Fibroblast of pulmonary artery (primary cell): ENCODE measurements at regions not wholly inside any gene's neighbourhood (a gene's known extent, or its start where the extent isn't known, plus 50 kb on each side); places are given as distances from the start of the nearest gene placed in this dataset.

Source experiments
- DNase-seq: peaks from one replicate; pipeline ENCODE4 v3.0.0-alpha.2; 2010; ENCODE audit warnings: low read depth
- H3K4me3 ChIP-seq: replicated peaks from 2 replicates; pipeline ENCODE4 v1.5.1; 2011; ENCODE audit warnings: low read depth, mild to moderate bottlenecking, control low read depth, low read length, moderate library complexity
- TF ChIP-seq, protein P1 (sequence below): IDR thresholded peaks from 2 replicates; pipeline ENCODE4 v1.5.1; 2011; ENCODE audit warnings: mild to moderate bottlenecking, control low read depth, low read length, inconsistent platforms; ENCODE audit errors: missing control alignments

- no peak for DNase-seq
- TF ChIP-seq, protein P1, sequence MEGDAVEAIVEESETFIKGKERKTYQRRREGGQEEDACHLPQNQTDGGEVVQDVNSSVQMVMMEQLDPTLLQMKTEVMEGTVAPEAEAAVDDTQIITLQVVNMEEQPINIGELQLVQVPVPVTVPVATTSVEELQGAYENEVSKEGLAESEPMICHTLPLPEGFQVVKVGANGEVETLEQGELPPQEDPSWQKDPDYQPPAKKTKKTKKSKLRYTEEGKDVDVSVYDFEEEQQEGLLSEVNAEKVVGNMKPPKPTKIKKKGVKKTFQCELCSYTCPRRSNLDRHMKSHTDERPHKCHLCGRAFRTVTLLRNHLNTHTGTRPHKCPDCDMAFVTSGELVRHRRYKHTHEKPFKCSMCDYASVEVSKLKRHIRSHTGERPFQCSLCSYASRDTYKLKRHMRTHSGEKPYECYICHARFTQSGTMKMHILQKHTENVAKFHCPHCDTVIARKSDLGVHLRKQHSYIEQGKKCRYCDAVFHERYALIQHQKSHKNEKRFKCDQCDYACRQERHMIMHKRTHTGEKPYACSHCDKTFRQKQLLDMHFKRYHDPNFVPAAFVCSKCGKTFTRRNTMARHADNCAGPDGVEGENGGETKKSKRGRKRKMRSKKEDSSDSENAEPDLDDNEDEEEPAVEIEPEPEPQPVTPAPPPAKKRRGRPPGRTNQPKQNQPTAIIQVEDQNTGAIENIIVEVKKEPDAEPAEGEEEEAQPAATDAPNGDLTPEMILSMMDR = no peak
- H3K4me3 ChIP-seq = no peak overlapping the region
Measured at GRCh38 chr14:51545396-51545795, 106.3 kb upstream of the FRMD6 start.

DNA sequence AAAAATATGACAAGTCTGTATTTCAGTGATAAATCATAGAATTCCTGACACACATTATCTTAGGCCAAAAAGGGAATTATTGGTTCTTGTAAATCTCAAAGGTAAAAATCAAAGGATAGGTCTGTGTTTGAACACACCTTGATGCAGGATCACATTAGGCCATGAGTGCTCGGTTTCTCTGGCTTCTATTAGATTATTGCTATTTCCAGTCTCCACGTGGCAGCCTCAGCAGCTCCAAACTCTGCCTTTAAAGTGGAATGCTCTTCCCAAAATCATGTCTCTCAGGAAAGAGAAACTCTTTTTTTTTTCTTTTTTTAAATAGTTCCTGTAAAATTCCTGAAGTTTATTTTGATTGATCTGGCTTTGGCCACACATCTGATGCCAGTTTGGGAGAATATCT, 105.6 kb upstream of the FRMD6 start:
- no peak overlapping the region for H3K4me3 ChIP-seq
- TF ChIP-seq, protein P1 = no peak

DNA sequence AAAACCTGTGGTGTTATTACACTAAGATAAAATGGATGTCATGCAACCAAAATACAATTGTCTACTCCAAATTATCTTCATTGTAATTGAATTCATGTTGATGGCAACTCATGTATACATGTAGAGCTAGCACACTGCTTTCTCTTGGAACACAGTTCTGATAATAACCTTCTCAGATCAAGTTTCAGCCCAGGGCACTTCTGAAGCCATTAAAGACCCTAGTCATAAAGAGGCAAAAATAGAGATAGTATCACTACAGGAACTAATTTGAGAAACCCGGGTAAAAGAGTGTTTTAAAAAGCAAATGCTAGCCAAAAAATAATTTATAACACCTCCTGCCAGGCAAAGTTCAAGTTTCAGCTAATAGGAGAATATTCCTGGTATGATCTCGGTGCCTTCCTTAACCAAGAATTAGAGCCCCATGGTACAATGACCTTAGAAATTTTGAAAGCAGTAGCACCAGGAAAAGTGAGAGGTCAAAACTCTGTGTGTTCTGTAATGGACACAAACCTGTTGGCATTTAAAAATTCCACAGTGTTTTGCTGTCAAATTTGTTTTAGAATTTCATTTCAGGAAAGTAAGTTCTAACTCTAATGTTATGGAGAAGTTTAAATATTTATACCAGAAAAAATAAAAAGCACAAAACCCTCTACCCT, 105.0 kb upstream of the FRMD6 start:
- TF ChIP-seq, protein P1 = no peak
- no peak for DNase-seq
- no peak overlapping the region for H3K4me3 ChIP-seq

More for the DNA sequence above, 105.6 kb upstream of the FRMD6 start:
- DNase-seq = no peak

DNA sequence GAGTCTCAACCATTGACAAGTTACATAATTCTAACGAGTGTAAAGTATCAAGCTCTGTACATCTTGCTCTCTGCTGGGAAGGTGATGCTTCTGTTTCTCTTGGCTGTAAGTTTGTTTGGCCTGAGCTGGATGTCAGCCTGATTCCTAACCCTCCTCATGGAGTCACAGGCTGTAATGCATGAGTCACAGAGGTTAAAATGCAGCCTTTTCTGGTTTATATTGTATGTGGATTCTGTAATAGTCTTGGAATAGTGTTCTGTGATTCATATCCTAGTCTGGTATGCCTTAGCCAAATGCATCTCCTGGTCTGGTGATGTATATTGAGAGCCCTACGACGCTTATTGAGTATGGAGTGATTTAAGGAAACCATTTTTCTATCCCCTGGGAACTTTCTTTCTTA, 104.5 kb upstream of the FRMD6 start:
- DNase-seq = peak; percentile 99
- TF ChIP-seq, protein P1 = no peak
- no peak overlapping the region for H3K4me3 ChIP-seq

GRCh38 chr14:51547701-51548100, 104.0 kb upstream of the FRMD6 start:
- H3K4me3 ChIP-seq = no peak overlapping the region
- no peak for DNase-seq
- TF ChIP-seq, protein P1 = no peak

DNA sequence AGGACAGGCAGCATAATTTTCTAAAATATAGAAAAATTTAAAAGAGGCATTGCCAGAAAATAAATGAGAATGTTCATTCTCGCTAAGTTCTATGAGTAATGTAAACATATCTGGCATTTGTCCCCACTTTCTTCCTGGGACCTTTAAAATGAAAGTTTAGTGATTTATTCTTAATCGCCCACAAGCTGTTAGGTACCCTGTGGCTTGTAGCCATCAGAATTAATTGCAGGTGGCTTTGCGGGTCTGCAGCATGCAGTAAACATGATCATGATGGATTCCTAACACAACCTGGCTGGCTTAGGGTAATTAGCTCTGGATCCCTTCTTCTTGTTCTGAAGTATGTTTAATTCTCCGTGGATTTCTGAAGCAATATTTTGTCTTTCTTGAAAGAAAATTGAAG, 103.5 kb upstream of the FRMD6 start:
- TF ChIP-seq, protein P1 = no peak
- H3K4me3 ChIP-seq = no peak overlapping the region
- DNase-seq = no peak

GRCh38 chr14:51550636-51551035, 101.1 kb upstream of the FRMD6 start:
- no peak for DNase-seq
- TF ChIP-seq, protein P1 = no peak
- no peak overlapping the region for H3K4me3 ChIP-seq
